ENCODE measurements at regions not wholly inside any gene's neighbourhood (a gene's known extent, or its start where the extent isn't known, plus 50 kb on each side); places are given as distances from the start of the nearest gene placed in this dataset.
A peak's percentile ranks its signal among the peaks of the same experiment; 100 is the strongest.

- Histone ChIP-seq H3K9ac (ENCODE audit: low read length) (no peak overlapping the region), H3K4me1 (ENCODE audit: control insufficient read depth, insufficient read depth, low read length) (peaks cover 4% of the 10 kb centered on the region; the same call in 1 of the 2 replicates), H3K27me3 (ENCODE audit: control insufficient read depth, insufficient read depth, low read length) (no peaks in the 10 kb centered on the region), H3K9me3 (ENCODE audit: control insufficient read depth, insufficient read depth, low read depth, low read length) (no peaks in the 10 kb centered on the region), H3K4me3 (ENCODE audit: low read depth, low read length) (no peak overlapping the region), H3K27ac (ENCODE audit: low read depth, low read length) (no peak overlapping the region), H3K36me3 (ENCODE audit: control insufficient read depth, insufficient read depth, low read length) (no peaks in the 10 kb centered on the region)
Measured at GRCh38 chr4:125070861-125071260, 243.9 kb upstream of the FAT4 start.

- no peaks in the 10 kb centered on the region for H3K4me1 ChIP-seq (ENCODE audit: control insufficient read depth, insufficient read depth, low read length)
- no peaks in the 10 kb centered on the region for H3K9me3 ChIP-seq (ENCODE audit: control insufficient read depth, insufficient read depth, low read depth, low read length)
- no peaks in the 10 kb centered on the region for H3K27me3 ChIP-seq (ENCODE audit: control insufficient read depth, insufficient read depth, low read length)
- H3K27ac ChIP-seq (ENCODE audit: low read depth, low read length): 0 out of 2 replicates have a peak overlapping the region, but pooled peaks have one; percentile 26
- no peak overlapping the region for H3K4me3 ChIP-seq (ENCODE audit: low read depth, low read length)
- H3K36me3 ChIP-seq (ENCODE audit: control insufficient read depth, insufficient read depth, low read length): no peaks in the 10 kb centered on the region
- H3K9ac ChIP-seq (ENCODE audit: low read length): no peak overlapping the region
Measured at GRCh38 chr4:125062115-125063050, 252.4 kb upstream of the FAT4 start.

GRCh38 chr4:125060376-125060775, 254.4 kb upstream of the FAT4 start:
- no peak overlapping the region for H3K4me3 ChIP-seq (ENCODE audit: low read depth, low read length)
- H3K27me3 ChIP-seq (ENCODE audit: control insufficient read depth, insufficient read depth, low read length): no peaks in the 10 kb centered on the region
- H3K4me1 ChIP-seq (ENCODE audit: control insufficient read depth, insufficient read depth, low read length): no peaks in the 10 kb centered on the region
- no peak overlapping the region for H3K9ac ChIP-seq (ENCODE audit: low read length)
- no peaks in the 10 kb centered on the region for H3K9me3 ChIP-seq (ENCODE audit: control insufficient read depth, insufficient read depth, low read depth, low read length)
- H3K27ac ChIP-seq (ENCODE audit: low read depth, low read length): no peak overlapping the region
- no peaks in the 10 kb centered on the region for H3K36me3 ChIP-seq (ENCODE audit: control insufficient read depth, insufficient read depth, low read length)

- Histone ChIP-seq H3K4me1 (ENCODE audit: control insufficient read depth, insufficient read depth, low read length) (no peaks in the 10 kb centered on the region), H3K27ac (ENCODE audit: low read depth, low read length) (no peak overlapping the region), H3K4me3 (ENCODE audit: low read depth, low read length) (no peak overlapping the region), H3K9me3 (ENCODE audit: control insufficient read depth, insufficient read depth, low read depth, low read length) (no peaks in the 10 kb centered on the region), H3K9ac (ENCODE audit: low read length) (no peak overlapping the region), H3K27me3 (ENCODE audit: control insufficient read depth, insufficient read depth, low read length) (no peaks in the 10 kb centered on the region), H3K36me3 (ENCODE audit: control insufficient read depth, insufficient read depth, low read length) (no peaks in the 10 kb centered on the region)
Measured at GRCh38 chr4:125049711-125050110, 265.0 kb upstream of the FAT4 start.

GRCh38 chr4:125045311-125045710, 269.4 kb upstream of the FAT4 start:
- Histone ChIP-seq H3K27me3 (ENCODE audit: control insufficient read depth, insufficient read depth, low read length) (no peaks in the 10 kb centered on the region), H3K36me3 (ENCODE audit: control insufficient read depth, insufficient read depth, low read length) (no peaks in the 10 kb centered on the region), H3K4me3 (ENCODE audit: low read depth, low read length) (no peak overlapping the region), H3K9me3 (ENCODE audit: control insufficient read depth, insufficient read depth, low read depth, low read length) (no peaks in the 10 kb centered on the region), H3K27ac (ENCODE audit: low read depth, low read length) (no peak overlapping the region), H3K9ac (ENCODE audit: low read length) (no peak overlapping the region), H3K4me1 (ENCODE audit: control insufficient read depth, insufficient read depth, low read length) (no peaks in the 10 kb centered on the region)

- Histone ChIP-seq H3K27ac (ENCODE audit: low read depth, low read length) (no peak overlapping the region), H3K36me3 (ENCODE audit: control insufficient read depth, insufficient read depth, low read length) (no peaks in the 10 kb centered on the region), H3K4me1 (ENCODE audit: control insufficient read depth, insufficient read depth, low read length) (no peaks in the 10 kb centered on the region), H3K4me3 (ENCODE audit: low read depth, low read length) (no peak overlapping the region), H3K9me3 (ENCODE audit: control insufficient read depth, insufficient read depth, low read depth, low read length) (no peaks in the 10 kb centered on the region), H3K9ac (ENCODE audit: low read length) (no peak overlapping the region), H3K27me3 (ENCODE audit: control insufficient read depth, insufficient read depth, low read length) (no peaks in the 10 kb centered on the region)
Measured at GRCh38 chr4:125044886-125045285, 269.9 kb upstream of the FAT4 start.

GRCh38 chr4:125043486-125043885, 271.3 kb upstream of the FAT4 start:
- H3K27ac ChIP-seq (ENCODE audit: low read depth, low read length): no peak overlapping the region
- H3K4me1 ChIP-seq (ENCODE audit: control insufficient read depth, insufficient read depth, low read length): no peaks in the 10 kb centered on the region

GRCh38 chr4:125042041-125042440, 272.7 kb upstream of the FAT4 start:
- no peak overlapping the region for H3K9ac ChIP-seq (ENCODE audit: low read length)
- no peaks in the 10 kb centered on the region for H3K4me1 ChIP-seq (ENCODE audit: control insufficient read depth, insufficient read depth, low read length)
- no peak overlapping the region for H3K27ac ChIP-seq (ENCODE audit: low read depth, low read length)
- H3K4me3 ChIP-seq (ENCODE audit: low read depth, low read length): no peak overlapping the region
- H3K36me3 ChIP-seq (ENCODE audit: control insufficient read depth, insufficient read depth, low read length): no peaks in the 10 kb centered on the region
- H3K9me3 ChIP-seq (ENCODE audit: control insufficient read depth, insufficient read depth, low read depth, low read length): no peaks in the 10 kb centered on the region
- no peaks in the 10 kb centered on the region for H3K27me3 ChIP-seq (ENCODE audit: control insufficient read depth, insufficient read depth, low read length)

More at GRCh38 chr4:125043486-125043885, 271.3 kb upstream of the FAT4 start:
- no peaks in the 10 kb centered on the region for H3K36me3 ChIP-seq (ENCODE audit: control insufficient read depth, insufficient read depth, low read length)
- no peak overlapping the region for H3K4me3 ChIP-seq (ENCODE audit: low read depth, low read length)
- H3K9ac ChIP-seq (ENCODE audit: low read length): no peak overlapping the region
- no peaks in the 10 kb centered on the region for H3K9me3 ChIP-seq (ENCODE audit: control insufficient read depth, insufficient read depth, low read depth, low read length)
- no peaks in the 10 kb centered on the region for H3K27me3 ChIP-seq (ENCODE audit: control insufficient read depth, insufficient read depth, low read length)

GRCh38 chr4:125041372-125041930, 273.3 kb upstream of the FAT4 start:
- Histone ChIP-seq H3K4me1 (ENCODE audit: control insufficient read depth, insufficient read depth, low read length) (no peaks in the 10 kb centered on the region), H3K27ac (ENCODE audit: low read depth, low read length) (no peak overlapping the region)

GRCh38 chr4:125039550-125039949, 275.2 kb upstream of the FAT4 start:
- Histone ChIP-seq H3K9me3 (ENCODE audit: control insufficient read depth, insufficient read depth, low read depth, low read length) (peaks cover 9% of the 10 kb centered on the region; the same call in 1 of the 2 replicates), H3K36me3 (ENCODE audit: control insufficient read depth, insufficient read depth, low read length) (no peaks in the 10 kb centered on the region), H3K4me1 (ENCODE audit: control insufficient read depth, insufficient read depth, low read length) (no peaks in the 10 kb centered on the region), H3K4me3 (ENCODE audit: low read depth, low read length) (no peak overlapping the region), H3K27me3 (ENCODE audit: control insufficient read depth, insufficient read depth, low read length) (no peaks in the 10 kb centered on the region), H3K27ac (ENCODE audit: low read depth, low read length) (no peak overlapping the region), H3K9ac (ENCODE audit: low read length) (no peak overlapping the region)

More at GRCh38 chr4:125041372-125041930, 273.3 kb upstream of the FAT4 start:
- H3K4me3 ChIP-seq (ENCODE audit: low read depth, low read length): no peak overlapping the region
- no peaks in the 10 kb centered on the region for H3K27me3 ChIP-seq (ENCODE audit: control insufficient read depth, insufficient read depth, low read length)
- H3K9me3 ChIP-seq (ENCODE audit: control insufficient read depth, insufficient read depth, low read depth, low read length): no peaks in the 10 kb centered on the region
- H3K36me3 ChIP-seq (ENCODE audit: control insufficient read depth, insufficient read depth, low read length): no peaks in the 10 kb centered on the region
- no peak overlapping the region for H3K9ac ChIP-seq (ENCODE audit: low read length)

- no peak overlapping the region for H3K9ac ChIP-seq (ENCODE audit: low read length)
- H3K27ac ChIP-seq (ENCODE audit: low read depth, low read length): no peak overlapping the region
- H3K4me3 ChIP-seq (ENCODE audit: low read depth, low read length): no peak overlapping the region
- H3K9me3 ChIP-seq (ENCODE audit: control insufficient read depth, insufficient read depth, low read depth, low read length): peaks cover 15% of the 10 kb centered on the region
- no peaks in the 10 kb centered on the region for H3K27me3 ChIP-seq (ENCODE audit: control insufficient read depth, insufficient read depth, low read length)
- peaks cover 4% of the 10 kb centered on the region; the same call in 1 of the 2 replicates for H3K4me1 ChIP-seq (ENCODE audit: control insufficient read depth, insufficient read depth, low read length)
- H3K36me3 ChIP-seq (ENCODE audit: control insufficient read depth, insufficient read depth, low read length): peaks cover 3% of the 10 kb centered on the region; the same call in 1 of the 2 replicates
Measured at GRCh38 chr4:125022855-125023501, 291.8 kb upstream of the FAT4 start.
